GM12878 (cell line): ENCODE measurements at regions not wholly inside any gene's neighbourhood (a gene's known extent, or its start where the extent isn't known, plus 50 kb on each side); places are given as distances from the start of the nearest gene placed in this dataset.

Experiments used
- ATAC-seq: fragments of 200-7000 bp; cut with Tn5 transposase; 3 replicates; pipeline ENCODE4 v1.9.1; 2020; ENCODE audit warnings: mild to moderate bottlenecking, moderate library complexity
- BruUV-seq: library from RNA; stranded (reverse); fragments of 400-500 nt; replicated peaks from 2 replicates; lab custom pipeline; 2021; lab: Mats Ljungman, UMichigan
- CTCF ChIA-PET: fragments of 300-600 bp; sonication (Branson Sonifier 250); formaldehyde crosslinking; extraction: SDS; loops from one replicate; lab custom pipeline; 2021; ENCODE audit warnings: inconsistent platforms; lab: Yijun Ruan, JAX
- POLR2A ChIA-PET: fragments of 350-600 bp; formaldehyde crosslinking; extraction: SDS; loops from one replicate; lab custom pipeline; 2021; ENCODE audit warnings: inconsistent platforms; lab: Charles Lee
- RAD21 ChIA-PET: fragments of 300-600 bp; sonication (Branson Sonifier 250); formaldehyde crosslinking; loops from one replicate; lab custom pipeline; 2023; ENCODE audit warnings: antibody characterized with exemption; ENCODE audit not compliant: unreplicated experiment; lab: Charles Lee
- SMC1A ChIA-PET: fragments of 300-600 bp; sonication (Branson Sonifier 250); formaldehyde crosslinking; loops from one replicate; lab custom pipeline; 2023; ENCODE audit not compliant: unreplicated experiment, uncharacterized antibody; lab: Charles Lee
- DNase-seq: peaks from one replicate; pipeline ENCODE4 v3.0.0-alpha.2; 2011; ENCODE audit warnings: low read depth, low spot score
- FAIRE-seq: peaks from 3 replicates; lab custom pipeline; 2011; peaks lifted over from hg19 to GRCh38; lab: Jason Lieb, UNC
- H2AFZ ChIP-seq: 2 replicates; pipeline ENCODE4 v1.6.0; 2011; ENCODE audit warnings: low read depth, low read length, control low read depth; ENCODE audit not compliant: control insufficient read depth
- H3K27ac ChIP-seq: 2 replicates; pipeline ENCODE4 v1.5.1; 2011; ENCODE audit warnings: control low read depth; ENCODE audit not compliant: control insufficient read depth, insufficient read depth
- H3K27me3 ChIP-seq, 2 experiments: replicated peaks in 1 of 2; 2 replicates each; pipeline versions ENCODE4 v1.6.0 to v1.6.1; 2011; ENCODE audit warnings: low read length in 1 of 2; ENCODE audit not compliant: control insufficient read depth in 2 of 2, insufficient read depth in 2 of 2
- H3K36me3 ChIP-seq, 2 experiments: 2 replicates each; pipeline ENCODE4 v1.5.1; 2011; ENCODE audit warnings: low read length in 1 of 2; ENCODE audit not compliant: control insufficient read depth in 2 of 2, insufficient read depth in 2 of 2
- H3K4me1 ChIP-seq: 2 replicates; pipeline ENCODE4 v1.6.1; 2011; ENCODE audit warnings: mild to moderate bottlenecking, low read length, moderate library complexity, mixed read lengths; ENCODE audit not compliant: control insufficient read depth, insufficient read depth
- H3K4me2 ChIP-seq: 2 replicates; pipeline ENCODE4 v1.6.0; 2011; ENCODE audit warnings: control low read depth; ENCODE audit not compliant: control insufficient read depth, insufficient read depth
- H3K4me3 ChIP-seq: fragments of 200-600 bp; sonication (generic); 2 replicates; pipeline ENCODE4 v1.5.1; 2016
- H3K79me2 ChIP-seq: 2 replicates; pipeline ENCODE4 v1.6.0; 2011; ENCODE audit warnings: low read length; ENCODE audit not compliant: control insufficient read depth, insufficient read depth
- H3K9ac ChIP-seq: 2 replicates; pipeline ENCODE4 v1.8.0; 2011; ENCODE audit warnings: low read length, control low read depth, mixed read lengths; ENCODE audit not compliant: control insufficient read depth, insufficient read depth
- H3K9me3 ChIP-seq: replicated peaks from 3 replicates; pipeline ENCODE4 v1.5.1; 2011; ENCODE audit warnings: mild to moderate bottlenecking, low read length; ENCODE audit not compliant: control insufficient read depth, insufficient read depth
- H4K20me1 ChIP-seq: 2 replicates; pipeline ENCODE4 v1.6.0; 2011; ENCODE audit not compliant: control insufficient read depth, insufficient read depth
- ATF2 ChIP-seq: IDR thresholded peaks from 2 replicates; pipeline ENCODE4 v1.6.1; 2012; ENCODE audit warnings: low read length, inconsistent platforms
- CHD4 ChIP-seq: fragments of 200-600 bp; sonication (generic); IDR thresholded peaks from 2 replicates; pipeline ENCODE4 v1.6.1; 2016; ENCODE audit warnings: mild to moderate bottlenecking
- CREB1 ChIP-seq: IDR thresholded peaks from 2 replicates; pipeline ENCODE4 v1.6.1; 2012; ENCODE audit warnings: low read depth, mild to moderate bottlenecking, inconsistent platforms
- EZH2 ChIP-seq: IDR thresholded peaks from 2 replicates; pipeline ENCODE4 v1.6.1; 2012; ENCODE audit warnings: low read depth, mild to moderate bottlenecking, control low read depth, inconsistent platforms, low read length, borderline replicate concordance; ENCODE audit not compliant: control insufficient read depth
- JUNB ChIP-seq: IDR thresholded peaks from 2 replicates; pipeline ENCODE4 v1.6.1; 2016; ENCODE audit warnings: antibody characterized with exemption, mild to moderate bottlenecking
- MEF2A ChIP-seq: IDR thresholded peaks from 2 replicates; pipeline ENCODE4 v1.6.1; 2011; ENCODE audit warnings: low read depth, mild to moderate bottlenecking, low read length, moderate library complexity; ENCODE audit not compliant: insufficient read depth
- NFIC ChIP-seq: IDR thresholded peaks from 2 replicates; pipeline ENCODE4 v1.6.1; 2012; ENCODE audit warnings: low read depth, mild to moderate bottlenecking, inconsistent platforms, low read length, moderate library complexity
- NR2F1 ChIP-seq: fragments of 450-650 bp; conservative IDR thresholded peaks from 2 replicates; pipeline ENCODE4 v1.6.1; 2017; ENCODE audit warnings: mild to moderate bottlenecking
- POLR2A ChIP-seq: IDR thresholded peaks from 2 replicates; pipeline ENCODE4 v1.6.1; 2011; ENCODE audit warnings: low read depth, mild to moderate bottlenecking, low read length
- REST ChIP-seq: IDR thresholded peaks from 2 replicates; pipeline ENCODE4 v1.6.1; 2012; ENCODE audit warnings: mild to moderate bottlenecking, low read depth, low read length
- SIX5 ChIP-seq: IDR thresholded peaks from 2 replicates; pipeline ENCODE4 v1.6.1; 2011; ENCODE audit warnings: mild to moderate bottlenecking, low read depth, low read length, moderate library complexity; ENCODE audit not compliant: severe bottlenecking
- SMAD5 ChIP-seq: IDR thresholded peaks from 2 replicates; pipeline ENCODE4 v1.6.1; 2016; ENCODE audit warnings: antibody characterized with exemption, low read depth
- SMARCA5 ChIP-seq: fragments of 450-650 bp; IDR thresholded peaks from 2 replicates; pipeline ENCODE4 v1.6.1; 2017; ENCODE audit warnings: mild to moderate bottlenecking
- SUZ12 ChIP-seq: fragments of 200-600 bp; sonication (generic); IDR thresholded peaks from one replicate; pipeline ENCODE4 v1.6.1; 2018; ENCODE audit warnings: antibody characterized with exemption, mild to moderate bottlenecking; ENCODE audit not compliant: unreplicated experiment
- YY1 ChIP-seq: IDR thresholded peaks from 2 replicates; pipeline ENCODE4 v1.6.1; 2011; ENCODE audit warnings: low read depth, mild to moderate bottlenecking, low read length
- ZBTB40 ChIP-seq: fragments of 450-650 bp; IDR thresholded peaks from 2 replicates; pipeline ENCODE4 v1.6.1; 2016; ENCODE audit warnings: mild to moderate bottlenecking, moderate library complexity, borderline replicate concordance
- WGBS: methylation state at CpG from one replicate; pipeline ENCODE4 v1.1.6; 2016; ENCODE audit warnings: low lambda C conversion rate; ENCODE audit not compliant: insufficient replicate concordance, insufficient coverage; ENCODE audit errors: missing lambda C conversion rate; 5-methylcytosine and 5-hydroxymethylcytosine counted together
- in situ Hi-C: fragments of 300-500 bp; cut with MboI; formaldehyde crosslinking; loops from 9 replicates; pipeline ENCODE4 v1.14.3; 2018; ENCODE audit warnings: mixed read lengths
- intact Hi-C: fragments of 100-400 bp; cut with micrococcal nuclease; formaldehyde crosslinking; loops from one replicate; pipeline ENCODE4 v1.14.2; 2022; ENCODE audit not compliant: unreplicated experiment

- Histone ChIP-seq H3K9ac (no peak overlapping the region), H2AFZ (no peak overlapping the region), H4K20me1 (no peaks in the 10 kb centered on the region), H3K4me1 (no peaks in the 10 kb centered on the region), H3K9me3 (no peaks in the 10 kb centered on the region; the same call in 1 of the 3 replicates), H3K27me3 (no peaks in the 10 kb centered on the region), H3K27ac (no peak overlapping the region), H3K4me3 (no peak overlapping the region), H3K36me3 (no peaks in the 10 kb centered on the region; a peak in 1 of 4 replicates), H3K79me2 (no peaks in the 10 kb centered on the region), H3K4me2 (no peak overlapping the region)
- RAD21 ChIA-PET = no interaction called here
- FAIRE-seq (no peak), ATAC-seq (peak; percentile 49), DNase-seq (no peak)
- intact Hi-C loops (no loop called here), in situ Hi-C loops (no loop called here)
- CTCF ChIA-PET = interaction anchor here (0.7 to 1.5 kb wide), 2 partner anchors 76 to 343 kb away, joined by 3 to 4 read pairs; no protein-coding TSS in a partner anchor
- TF ChIP-seq JUNB (peak; percentile 38; the same call in 1 of the 2 replicates), REST (no peak), YY1 (no peak), SIX5 (no peak), SMAD5 (no peak), SUZ12 (no peak), NR2F1 (no peak), ZBTB40 (no peak), ATF2 (0 out of 2 replicates have a peak, but pooled peaks have one; percentile 38), CHD4 (no peak), MEF2A (no peak), NFIC (peak; percentile 18; the same call in 1 of the 2 replicates), POLR2A (no peak), CREB1 (peak; percentile 44; the same call in 1 of the 2 replicates), EZH2 (no peak), SMARCA5 (no peak)
- POLR2A ChIA-PET = no interaction called here
- BruUV-seq = TSS peak; percentile 36
- 26% methylated on average over 4 of the region's 4 CpGs for WGBS
- SMC1A ChIA-PET = interaction anchor here (0.8 to 1.8 kb wide), 2 partner anchors 26 to 27 kb away, joined by 3 to 4 read pairs; no protein-coding TSS in a partner anchor
These were observed 190.9 kb downstream of the KLF12 start for GRCh38 chr13:73943137-73943964.
